ENCODE measurements at regions not wholly inside any gene's neighbourhood (a gene's known extent, or its start where the extent isn't known, plus 50 kb on each side); places are given as distances from the start of the nearest gene placed in this dataset.

DNA sequence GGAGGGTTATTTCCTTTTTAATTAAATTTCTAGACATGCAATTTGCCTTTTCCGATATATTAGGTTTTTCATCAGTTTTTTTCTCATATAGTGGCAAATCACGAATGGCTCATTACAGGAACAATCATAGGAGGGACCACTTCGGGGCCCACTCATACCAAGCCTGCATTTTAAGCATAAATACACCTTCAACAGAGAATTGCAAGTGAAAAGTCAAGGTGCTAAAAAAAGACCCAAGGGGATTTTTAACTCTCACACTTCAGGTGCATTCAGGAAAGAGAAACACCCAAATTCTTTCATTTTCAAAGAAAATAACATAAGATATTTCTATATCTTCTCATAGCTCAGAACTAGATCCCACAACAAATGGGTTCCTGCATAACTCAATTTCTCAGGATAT lies 979.6 kb upstream of the NR2F2 start:
- TF ChIP-seq, protein P1, sequence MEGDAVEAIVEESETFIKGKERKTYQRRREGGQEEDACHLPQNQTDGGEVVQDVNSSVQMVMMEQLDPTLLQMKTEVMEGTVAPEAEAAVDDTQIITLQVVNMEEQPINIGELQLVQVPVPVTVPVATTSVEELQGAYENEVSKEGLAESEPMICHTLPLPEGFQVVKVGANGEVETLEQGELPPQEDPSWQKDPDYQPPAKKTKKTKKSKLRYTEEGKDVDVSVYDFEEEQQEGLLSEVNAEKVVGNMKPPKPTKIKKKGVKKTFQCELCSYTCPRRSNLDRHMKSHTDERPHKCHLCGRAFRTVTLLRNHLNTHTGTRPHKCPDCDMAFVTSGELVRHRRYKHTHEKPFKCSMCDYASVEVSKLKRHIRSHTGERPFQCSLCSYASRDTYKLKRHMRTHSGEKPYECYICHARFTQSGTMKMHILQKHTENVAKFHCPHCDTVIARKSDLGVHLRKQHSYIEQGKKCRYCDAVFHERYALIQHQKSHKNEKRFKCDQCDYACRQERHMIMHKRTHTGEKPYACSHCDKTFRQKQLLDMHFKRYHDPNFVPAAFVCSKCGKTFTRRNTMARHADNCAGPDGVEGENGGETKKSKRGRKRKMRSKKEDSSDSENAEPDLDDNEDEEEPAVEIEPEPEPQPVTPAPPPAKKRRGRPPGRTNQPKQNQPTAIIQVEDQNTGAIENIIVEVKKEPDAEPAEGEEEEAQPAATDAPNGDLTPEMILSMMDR (conservative IDR thresholded peaks at IDR 0.05 in 1 of 2, IDR thresholded peaks at IDR 0.05 in 1 of 2; ENCODE audit: extremely low read depth in 1 of 2, insufficient read depth in 1 of 2, low read depth in 1 of 2, low read length in 2 of 2): no peak
- TF ChIP-seq EZH2 (IDR thresholded peaks at IDR 0.05; ENCODE audit: borderline replicate concordance, low read length): no peak
